GM18951 (cell line): ENCODE measurements at regions not wholly inside any gene's neighbourhood (a gene's known extent, or its start where the extent isn't known, plus 50 kb on each side); places are given as distances from the start of the nearest gene placed in this dataset.

Experiments
- POLR2A ChIP-seq: IDR thresholded peaks from 4 replicates; pipeline ENCODE4 v1.6.1; 2011; ENCODE audit warnings: mild to moderate bottlenecking; ENCODE audit not compliant: insufficient read length, insufficient read depth; ENCODE audit errors: extremely low read depth
- in situ Hi-C: fragments of 300-500 bp; cut with MboI; formaldehyde crosslinking; loops from one replicate; pipeline ENCODE4 v1.12.0; 2022; ENCODE audit warnings: low sequenced_read_pairs, mixed read lengths, inconsistent platforms; ENCODE audit not compliant: unreplicated experiment

DNA sequence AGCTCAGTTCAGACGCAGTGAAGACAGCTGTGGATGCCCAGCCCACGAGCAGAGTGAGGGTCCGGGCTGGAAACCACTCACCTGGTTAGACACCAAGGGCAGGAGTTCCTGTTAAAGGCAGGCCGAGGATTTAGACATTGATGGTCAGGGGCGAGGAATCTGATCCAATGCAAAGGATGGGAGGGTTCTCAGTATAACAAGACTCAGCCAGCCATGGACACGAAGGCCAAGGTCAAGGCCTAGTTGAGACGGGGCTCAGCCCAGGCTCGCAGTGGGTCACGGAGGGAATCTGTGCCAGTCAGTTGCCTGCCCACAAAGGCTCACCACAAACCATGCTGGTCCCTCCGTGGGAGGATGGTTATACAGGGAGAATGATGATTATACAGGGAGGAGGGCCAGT, 63.3 kb upstream of the FCN1 start:
- TF ChIP-seq POLR2A: no peak
- in situ Hi-C loops: loop anchor here (10.0 to 25.0 kb wide), 2 partner anchors 286 to 494 kb away; no protein-coding TSS in a partner anchor

GRCh38 chr9:134981829-134982228, 64.1 kb upstream of the FCN1 start:
- in situ Hi-C loops: loop anchor here (10.0 to 25.0 kb wide), 2 partner anchors 287 to 495 kb away; no protein-coding TSS in a partner anchor
- TF ChIP-seq POLR2A: no peak

GRCh38 chr9:134982311-134982710, 64.6 kb upstream of the FCN1 start:
- in situ Hi-C loops: loop anchor here (10.0 to 25.0 kb wide), 2 partner anchors 288 to 495 kb away; no protein-coding TSS in a partner anchor
- TF ChIP-seq POLR2A: no peak

DNA sequence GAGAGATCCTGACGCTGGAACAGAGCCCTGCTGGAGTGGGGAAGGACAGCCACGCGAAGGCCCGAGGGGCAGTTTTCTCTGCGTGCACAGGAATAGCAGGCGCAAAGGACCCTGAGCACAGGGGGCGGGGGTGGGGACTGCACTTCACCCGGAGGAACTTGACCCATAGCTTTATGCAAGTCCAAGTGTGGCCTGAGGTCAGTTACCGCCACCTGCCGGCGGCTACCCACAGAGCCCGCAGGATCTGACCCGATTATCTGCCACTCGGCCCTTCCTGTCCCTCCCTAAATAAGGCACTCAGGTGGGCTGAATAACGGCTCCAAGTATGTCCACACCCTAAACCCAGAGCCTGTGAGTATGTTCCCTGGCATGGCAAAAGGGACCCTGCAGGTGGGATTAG, 65.4 kb upstream of the FCN1 start:
- in situ Hi-C loops: loop anchor here (10.0 to 25.0 kb wide), 2 partner anchors 288 to 496 kb away; no protein-coding TSS in a partner anchor
- no peak for TF ChIP-seq POLR2A

- in situ Hi-C loops: loop anchor here (10.0 to 25.0 kb wide), 2 partner anchors 289 to 496 kb away; no protein-coding TSS in a partner anchor
- no peak for TF ChIP-seq POLR2A
Observed at GRCh38 chr9:134983506-134984371, 66.0 kb upstream of the FCN1 start.

- in situ Hi-C loops: loop anchor here (10.0 to 25.0 kb wide), 2 partner anchors 290 to 497 kb away; no protein-coding TSS in a partner anchor
- TF ChIP-seq POLR2A: no peak
Observed at GRCh38 chr9:134984372-134985265, 66.9 kb upstream of the FCN1 start.

DNA sequence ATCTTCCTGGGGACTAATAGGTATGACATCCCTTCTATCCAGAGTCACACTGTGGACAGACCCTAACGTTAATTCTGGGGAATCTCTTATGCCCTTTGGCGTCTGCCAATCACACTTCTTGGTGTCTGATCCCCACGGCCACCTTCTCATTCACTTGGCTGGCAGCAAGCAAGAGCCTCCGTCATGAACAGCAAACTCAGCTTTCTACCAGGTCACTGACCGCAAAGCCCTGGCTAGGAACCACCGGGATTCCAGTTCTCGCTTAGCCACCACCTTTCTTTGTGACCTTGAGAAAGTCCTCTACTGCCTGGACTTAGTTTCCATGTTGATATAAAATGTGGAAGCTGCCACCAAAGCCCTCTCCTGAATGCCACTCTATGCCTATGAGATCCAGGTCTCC, 67.7 kb upstream of the FCN1 start:
- no peak for TF ChIP-seq POLR2A
- in situ Hi-C loops: loop anchor here (10.0 to 25.0 kb wide), 2 partner anchors 291 to 498 kb away; no protein-coding TSS in a partner anchor

DNA sequence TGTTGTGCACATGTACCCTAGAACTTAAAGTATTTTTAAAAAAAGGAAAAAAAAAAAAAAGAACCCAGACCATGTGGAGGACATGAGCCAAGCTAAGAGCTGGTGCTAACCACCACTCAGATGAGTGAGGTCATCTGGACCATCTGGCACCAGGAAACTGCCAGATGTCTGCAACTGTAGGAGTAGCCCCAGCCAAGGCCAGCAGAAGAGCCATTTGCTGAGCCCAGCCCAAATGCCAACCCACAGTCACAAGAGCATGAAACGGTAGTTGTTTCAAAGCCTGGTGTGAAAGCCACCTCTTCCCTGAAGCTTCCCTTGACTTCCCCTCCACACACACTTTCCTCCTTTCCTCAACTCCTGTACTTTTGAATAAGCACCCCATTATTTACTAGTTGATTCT, 69.2 kb upstream of the FCN1 start:
- in situ Hi-C loops: loop anchor here (10.0 to 25.0 kb wide), 2 partner anchors 292 to 500 kb away; no protein-coding TSS in a partner anchor
- no peak for TF ChIP-seq POLR2A

DNA sequence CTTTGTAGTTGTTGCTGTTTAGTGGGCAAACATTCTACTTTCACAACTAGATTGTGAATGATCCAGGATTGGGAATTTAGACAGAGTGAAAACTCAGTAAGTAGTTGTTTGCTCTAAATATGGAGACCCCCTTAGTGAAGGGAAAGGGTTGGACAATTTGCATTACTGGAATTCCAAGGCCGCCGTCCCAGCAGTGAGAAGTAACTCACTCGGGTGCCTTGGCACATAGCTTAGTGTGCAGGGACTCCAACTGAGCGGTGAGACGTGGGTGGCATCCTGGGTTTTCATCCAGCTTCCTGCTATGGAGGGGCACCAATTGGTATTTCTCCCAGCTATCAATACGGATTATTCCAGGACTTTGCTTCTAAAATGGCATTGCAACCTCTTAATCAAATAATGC, 69.7 kb upstream of the FCN1 start:
- TF ChIP-seq POLR2A: no peak
- in situ Hi-C loops: loop anchor here (10.0 to 25.0 kb wide), 2 partner anchors 293 to 500 kb away; no protein-coding TSS in a partner anchor

DNA sequence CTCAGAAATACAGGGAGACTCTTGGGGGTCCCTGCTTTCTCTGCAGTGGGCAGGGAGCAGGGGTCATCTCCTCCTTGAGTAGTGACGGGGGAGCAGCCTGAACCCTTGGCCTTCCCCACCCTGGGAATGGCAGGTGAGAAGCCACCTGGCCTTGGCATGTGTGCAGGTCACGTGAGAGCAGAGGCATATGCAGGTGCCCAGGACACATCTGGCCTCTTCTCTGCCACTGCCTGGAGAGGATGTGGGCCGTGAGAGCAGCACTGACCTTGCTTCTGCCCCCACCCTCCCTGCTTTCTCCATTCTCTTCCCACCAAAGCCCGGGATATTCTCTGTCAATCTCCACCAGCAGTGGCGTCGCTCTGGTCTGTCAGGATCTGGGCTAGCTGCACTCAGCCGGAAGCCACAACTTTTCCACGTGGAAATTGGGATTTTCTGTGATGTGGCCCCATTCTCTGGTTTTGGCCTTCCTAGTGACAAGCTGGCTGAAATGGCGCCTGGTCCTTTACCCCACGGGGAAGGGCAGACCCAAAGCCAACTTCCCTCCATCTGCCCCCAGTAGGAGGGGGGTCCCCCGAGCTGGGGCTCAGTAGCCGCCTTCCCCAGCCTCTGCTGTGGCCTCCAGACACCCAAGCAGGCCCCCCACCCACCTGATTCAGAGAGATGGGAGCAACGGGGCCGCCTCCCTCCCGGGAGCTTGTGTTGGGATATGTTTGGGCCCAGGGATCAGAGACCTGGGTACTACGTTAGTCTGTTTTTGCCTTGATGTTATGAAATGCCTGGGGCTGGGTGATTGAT, 70.4 kb upstream of the FCN1 start:
- in situ Hi-C loops: loop anchor here (10.0 to 25.0 kb wide), 2 partner anchors 293 to 501 kb away; no protein-coding TSS in a partner anchor
- no peak for TF ChIP-seq POLR2A

- in situ Hi-C loops: loop anchor here (10.0 to 25.0 kb wide), 2 partner anchors 294 to 501 kb away; no protein-coding TSS in a partner anchor
- no peak for TF ChIP-seq POLR2A
Observed at GRCh38 chr9:134988706-134989105, 71.0 kb upstream of the FCN1 start.
